ENCODE measurements at regions not wholly inside any gene's neighbourhood (a gene's known extent, or its start where the extent isn't known, plus 50 kb on each side); places are given as distances from the start of the nearest gene placed in this dataset.

- H3K27ac ChIP-seq (ENCODE audit: low read length, poor library complexity, severe bottlenecking): no peak overlapping the region
- H3K18ac ChIP-seq (ENCODE audit: low read depth in 1 of 2, low read length in 2 of 2): no peak overlapping the region
- H3K4me3 ChIP-seq (ENCODE audit: insufficient read depth in 1 of 2, low read depth in 1 of 2, low read length in 2 of 2): no peak overlapping the region
- no peak overlapping the region for H2BK15ac ChIP-seq (ENCODE audit: low read depth, poor library complexity, severe bottlenecking)
- no peak overlapping the region for H2BK12ac ChIP-seq (ENCODE audit: low read length in 2 of 2)
- no peak overlapping the region for H2BK5ac ChIP-seq (ENCODE audit: low read depth, low read length, poor library complexity, severe bottlenecking)
- 50% methylated on average over 1 of the region's 5 CpGs for WGBS
- no peaks in the 10 kb centered on the region for H3K9me3 ChIP-seq (ENCODE audit: control insufficient read depth, low read length)
- no peak overlapping the region for H4K8ac ChIP-seq (ENCODE audit: low read length)
- H3K4ac ChIP-seq (ENCODE audit: low read depth in 1 of 2, low read length in 2 of 2): no peak overlapping the region
- no peaks in the 10 kb centered on the region for H3K4me1 ChIP-seq (ENCODE audit: control insufficient read depth, insufficient read depth, low read depth, low read length)
- DNase-seq: no peak
- no peak overlapping the region for H3K4me2 ChIP-seq (ENCODE audit: low read length, poor library complexity, severe bottlenecking)
- no peak overlapping the region for H2AK5ac ChIP-seq (ENCODE audit: low read length, severe bottlenecking)
- H2AFZ ChIP-seq (ENCODE audit: low read depth, low read length): no peak overlapping the region
- no peaks in the 10 kb centered on the region for H3K27me3 ChIP-seq (ENCODE audit: control insufficient read depth in 1 of 2, insufficient read depth in 1 of 2, low read length in 2 of 2)
- no peaks in the 10 kb centered on the region for H3K36me3 ChIP-seq (ENCODE audit: control insufficient read depth in 1 of 2, insufficient read depth in 2 of 2, low read depth in 1 of 2, low read length in 2 of 2)
- no peak overlapping the region for H2BK120ac ChIP-seq (ENCODE audit: low read depth, low read length)
- no peak overlapping the region for H3K23ac ChIP-seq (ENCODE audit: low read length in 2 of 2)
- H3K14ac ChIP-seq (ENCODE audit: low read length in 2 of 2): no peak overlapping the region
- H3K79me1 ChIP-seq (replicated peaks; ENCODE audit: low read length, poor library complexity, severe bottlenecking): no peaks in the 10 kb centered on the region
- no peak overlapping the region for H3K9ac ChIP-seq (ENCODE audit: low read length)
- H4K91ac ChIP-seq (ENCODE audit: low read length): no peak overlapping the region
Observed at GRCh38 chr4:149901128-149901527, 85.5 kb upstream of the IQCM start.

- Histone ChIP-seq H3K27ac (ENCODE audit: low read length, poor library complexity, severe bottlenecking) (no peak overlapping the region), H2BK15ac (ENCODE audit: low read depth, poor library complexity, severe bottlenecking) (no peak overlapping the region), H3K4me3 (ENCODE audit: insufficient read depth in 1 of 2, low read depth in 1 of 2, low read length in 2 of 2) (no peak overlapping the region), H3K18ac (ENCODE audit: low read depth in 1 of 2, low read length in 2 of 2) (no peak overlapping the region), H3K9me3 (ENCODE audit: control insufficient read depth, low read length) (no peaks in the 10 kb centered on the region), H4K91ac (ENCODE audit: low read length) (no peak overlapping the region), H3K36me3 (ENCODE audit: control insufficient read depth in 1 of 2, insufficient read depth in 2 of 2, low read depth in 1 of 2, low read length in 2 of 2) (no peaks in the 10 kb centered on the region), H3K4me2 (ENCODE audit: low read length, poor library complexity, severe bottlenecking) (no peak overlapping the region), H3K27me3 (ENCODE audit: control insufficient read depth in 1 of 2, insufficient read depth in 1 of 2, low read length in 2 of 2) (no peaks in the 10 kb centered on the region), H3K79me1 (replicated peaks; ENCODE audit: low read length, poor library complexity, severe bottlenecking) (no peaks in the 10 kb centered on the region), H2BK12ac (ENCODE audit: low read length in 2 of 2) (no peak overlapping the region), H3K9ac (ENCODE audit: low read length) (no peak overlapping the region), H3K14ac (ENCODE audit: low read length in 2 of 2) (no peak overlapping the region), H2AFZ (ENCODE audit: low read depth, low read length) (no peak overlapping the region), H2BK5ac (ENCODE audit: low read depth, low read length, poor library complexity, severe bottlenecking) (no peak overlapping the region), H2BK120ac (ENCODE audit: low read depth, low read length) (no peak overlapping the region), H3K4me1 (ENCODE audit: control insufficient read depth, insufficient read depth, low read depth, low read length) (no peaks in the 10 kb centered on the region), H3K23ac (ENCODE audit: low read length in 2 of 2) (no peak overlapping the region), H3K4ac (ENCODE audit: low read depth in 1 of 2, low read length in 2 of 2) (no peak overlapping the region), H4K8ac (ENCODE audit: low read length) (no peak overlapping the region), H2AK5ac (ENCODE audit: low read length, severe bottlenecking) (no peak overlapping the region)
- 40% methylated on average over 1 of the region's 2 CpGs for WGBS
- no peak for DNase-seq
Observed at GRCh38 chr4:149902242-149902641, 86.6 kb upstream of the IQCM start.

GRCh38 chr4:149910177-149910576, 94.5 kb upstream of the IQCM start:
- WGBS: 100% methylated on average over 1 of the region's 3 CpGs
- H3K9me3 ChIP-seq (ENCODE audit: control insufficient read depth, low read length): no peaks in the 10 kb centered on the region
- no peaks in the 10 kb centered on the region for H3K36me3 ChIP-seq (ENCODE audit: control insufficient read depth in 1 of 2, insufficient read depth in 2 of 2, low read depth in 1 of 2, low read length in 2 of 2)
- no peak overlapping the region for H2AFZ ChIP-seq (ENCODE audit: low read depth, low read length)
- H2BK15ac ChIP-seq (ENCODE audit: low read depth, poor library complexity, severe bottlenecking): no peak overlapping the region
- DNase-seq: no peak
- no peak overlapping the region for H2BK12ac ChIP-seq (ENCODE audit: low read length in 2 of 2)
- no peak overlapping the region for H4K8ac ChIP-seq (ENCODE audit: low read length)
- no peak overlapping the region for H4K91ac ChIP-seq (ENCODE audit: low read length)
- no peak overlapping the region for H2BK120ac ChIP-seq (ENCODE audit: low read depth, low read length)
- H3K9ac ChIP-seq (ENCODE audit: low read length): peak overlapping the region; percentile 68
- H3K23ac ChIP-seq (ENCODE audit: low read length in 2 of 2): no peak overlapping the region
- no peak overlapping the region for H2BK5ac ChIP-seq (ENCODE audit: low read depth, low read length, poor library complexity, severe bottlenecking)
- no peaks in the 10 kb centered on the region for H3K27me3 ChIP-seq (ENCODE audit: control insufficient read depth in 1 of 2, insufficient read depth in 1 of 2, low read length in 2 of 2)
- no peak overlapping the region for H3K14ac ChIP-seq (ENCODE audit: low read length in 2 of 2)
- no peak overlapping the region for H3K18ac ChIP-seq (ENCODE audit: low read depth in 1 of 2, low read length in 2 of 2)
- H3K4ac ChIP-seq (ENCODE audit: low read depth in 1 of 2, low read length in 2 of 2): no peak overlapping the region
- no peak overlapping the region for H3K4me3 ChIP-seq (ENCODE audit: insufficient read depth in 1 of 2, low read depth in 1 of 2, low read length in 2 of 2)
- no peak overlapping the region for H3K4me2 ChIP-seq (ENCODE audit: low read length, poor library complexity, severe bottlenecking)
- H2AK5ac ChIP-seq (ENCODE audit: low read length, severe bottlenecking): no peak overlapping the region
- H3K4me1 ChIP-seq (ENCODE audit: control insufficient read depth, insufficient read depth, low read depth, low read length): peaks cover 2% of the 10 kb centered on the region
- no peaks in the 10 kb centered on the region for H3K79me1 ChIP-seq (replicated peaks; ENCODE audit: low read length, poor library complexity, severe bottlenecking)
- H3K27ac ChIP-seq (ENCODE audit: low read length, poor library complexity, severe bottlenecking): no peak overlapping the region

- no peak overlapping the region for H2BK15ac ChIP-seq (ENCODE audit: low read depth, poor library complexity, severe bottlenecking)
- H3K27ac ChIP-seq (ENCODE audit: low read length, poor library complexity, severe bottlenecking): no peak overlapping the region
- DNase-seq: no peak
- H4K91ac ChIP-seq (ENCODE audit: low read length): no peak overlapping the region
- no peak overlapping the region for H3K14ac ChIP-seq (ENCODE audit: low read length in 2 of 2)
- H3K9me3 ChIP-seq (ENCODE audit: control insufficient read depth, low read length): no peaks in the 10 kb centered on the region
- H3K4ac ChIP-seq (ENCODE audit: low read depth in 1 of 2, low read length in 2 of 2): no peak overlapping the region
- no peak overlapping the region for H2AK5ac ChIP-seq (ENCODE audit: low read length, severe bottlenecking)
- no peak overlapping the region for H4K8ac ChIP-seq (ENCODE audit: low read length)
- no peaks in the 10 kb centered on the region for H3K79me1 ChIP-seq (replicated peaks; ENCODE audit: low read length, poor library complexity, severe bottlenecking)
- no peak overlapping the region for H2AFZ ChIP-seq (ENCODE audit: low read depth, low read length)
- H2BK12ac ChIP-seq (ENCODE audit: low read length in 2 of 2): no peak overlapping the region
- H3K4me2 ChIP-seq (ENCODE audit: low read length, poor library complexity, severe bottlenecking): no peak overlapping the region
- H3K18ac ChIP-seq (ENCODE audit: low read depth in 1 of 2, low read length in 2 of 2): no peak overlapping the region
- H3K9ac ChIP-seq (ENCODE audit: low read length): peak overlapping the region; percentile 68
- no peaks in the 10 kb centered on the region for H3K36me3 ChIP-seq (ENCODE audit: control insufficient read depth in 1 of 2, insufficient read depth in 2 of 2, low read depth in 1 of 2, low read length in 2 of 2)
- no peak overlapping the region for H3K4me3 ChIP-seq (ENCODE audit: insufficient read depth in 1 of 2, low read depth in 1 of 2, low read length in 2 of 2)
- H3K4me1 ChIP-seq (ENCODE audit: control insufficient read depth, insufficient read depth, low read depth, low read length): peaks cover 2% of the 10 kb centered on the region
- H3K27me3 ChIP-seq (ENCODE audit: control insufficient read depth in 1 of 2, insufficient read depth in 1 of 2, low read length in 2 of 2): no peaks in the 10 kb centered on the region
- no peak overlapping the region for H2BK120ac ChIP-seq (ENCODE audit: low read depth, low read length)
- no peak overlapping the region for H2BK5ac ChIP-seq (ENCODE audit: low read depth, low read length, poor library complexity, severe bottlenecking)
- H3K23ac ChIP-seq (ENCODE audit: low read length in 2 of 2): no peak overlapping the region
- 80% methylated on average over 1 of the region's 2 CpGs for WGBS
Observed at GRCh38 chr4:149910604-149911350, 95.1 kb upstream of the IQCM start.
